H1 (cell line): ENCODE measurements at regions not wholly inside any gene's neighbourhood (a gene's known extent, or its start where the extent isn't known, plus 50 kb on each side); places are given as distances from the start of the nearest gene placed in this dataset.

Experiments
- SIX5 ChIP-seq: IDR thresholded peaks from 2 replicates; pipeline ENCODE4 v1.6.1; 2011; ENCODE audit warnings: mild to moderate bottlenecking, low read depth, low read length
- TF ChIP-seq, protein P1 (sequence below): fragments of 300-600 bp; sonication (generic); IDR thresholded peaks from 2 replicates; pipeline ENCODE4 v1.7.1; 2012; ENCODE audit warnings: low read length, moderate library complexity, mild to moderate bottlenecking, inconsistent platforms; ENCODE audit not compliant: insufficient replicate concordance

DNA sequence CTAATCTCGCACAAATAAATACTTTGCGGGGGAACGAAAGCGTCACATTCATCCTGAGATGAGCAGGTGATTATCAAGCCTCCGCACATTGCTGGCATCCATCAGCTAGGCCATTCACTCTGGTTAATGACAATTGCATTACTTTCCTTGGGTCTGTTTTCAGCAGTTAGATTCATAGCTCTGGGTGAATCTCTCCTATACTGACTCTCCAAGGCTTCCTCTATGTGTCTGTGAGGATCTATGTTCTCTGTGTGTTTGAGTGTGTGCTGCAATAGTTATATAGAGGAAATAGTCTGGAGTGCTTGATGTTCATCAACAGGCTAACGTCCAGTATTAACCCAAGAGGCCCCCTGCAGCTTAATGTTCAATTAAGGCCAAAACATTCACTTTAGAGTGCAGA lies 133.0 kb upstream of the CTTNBP2NL start (continued):
- TF ChIP-seq, protein P1, sequence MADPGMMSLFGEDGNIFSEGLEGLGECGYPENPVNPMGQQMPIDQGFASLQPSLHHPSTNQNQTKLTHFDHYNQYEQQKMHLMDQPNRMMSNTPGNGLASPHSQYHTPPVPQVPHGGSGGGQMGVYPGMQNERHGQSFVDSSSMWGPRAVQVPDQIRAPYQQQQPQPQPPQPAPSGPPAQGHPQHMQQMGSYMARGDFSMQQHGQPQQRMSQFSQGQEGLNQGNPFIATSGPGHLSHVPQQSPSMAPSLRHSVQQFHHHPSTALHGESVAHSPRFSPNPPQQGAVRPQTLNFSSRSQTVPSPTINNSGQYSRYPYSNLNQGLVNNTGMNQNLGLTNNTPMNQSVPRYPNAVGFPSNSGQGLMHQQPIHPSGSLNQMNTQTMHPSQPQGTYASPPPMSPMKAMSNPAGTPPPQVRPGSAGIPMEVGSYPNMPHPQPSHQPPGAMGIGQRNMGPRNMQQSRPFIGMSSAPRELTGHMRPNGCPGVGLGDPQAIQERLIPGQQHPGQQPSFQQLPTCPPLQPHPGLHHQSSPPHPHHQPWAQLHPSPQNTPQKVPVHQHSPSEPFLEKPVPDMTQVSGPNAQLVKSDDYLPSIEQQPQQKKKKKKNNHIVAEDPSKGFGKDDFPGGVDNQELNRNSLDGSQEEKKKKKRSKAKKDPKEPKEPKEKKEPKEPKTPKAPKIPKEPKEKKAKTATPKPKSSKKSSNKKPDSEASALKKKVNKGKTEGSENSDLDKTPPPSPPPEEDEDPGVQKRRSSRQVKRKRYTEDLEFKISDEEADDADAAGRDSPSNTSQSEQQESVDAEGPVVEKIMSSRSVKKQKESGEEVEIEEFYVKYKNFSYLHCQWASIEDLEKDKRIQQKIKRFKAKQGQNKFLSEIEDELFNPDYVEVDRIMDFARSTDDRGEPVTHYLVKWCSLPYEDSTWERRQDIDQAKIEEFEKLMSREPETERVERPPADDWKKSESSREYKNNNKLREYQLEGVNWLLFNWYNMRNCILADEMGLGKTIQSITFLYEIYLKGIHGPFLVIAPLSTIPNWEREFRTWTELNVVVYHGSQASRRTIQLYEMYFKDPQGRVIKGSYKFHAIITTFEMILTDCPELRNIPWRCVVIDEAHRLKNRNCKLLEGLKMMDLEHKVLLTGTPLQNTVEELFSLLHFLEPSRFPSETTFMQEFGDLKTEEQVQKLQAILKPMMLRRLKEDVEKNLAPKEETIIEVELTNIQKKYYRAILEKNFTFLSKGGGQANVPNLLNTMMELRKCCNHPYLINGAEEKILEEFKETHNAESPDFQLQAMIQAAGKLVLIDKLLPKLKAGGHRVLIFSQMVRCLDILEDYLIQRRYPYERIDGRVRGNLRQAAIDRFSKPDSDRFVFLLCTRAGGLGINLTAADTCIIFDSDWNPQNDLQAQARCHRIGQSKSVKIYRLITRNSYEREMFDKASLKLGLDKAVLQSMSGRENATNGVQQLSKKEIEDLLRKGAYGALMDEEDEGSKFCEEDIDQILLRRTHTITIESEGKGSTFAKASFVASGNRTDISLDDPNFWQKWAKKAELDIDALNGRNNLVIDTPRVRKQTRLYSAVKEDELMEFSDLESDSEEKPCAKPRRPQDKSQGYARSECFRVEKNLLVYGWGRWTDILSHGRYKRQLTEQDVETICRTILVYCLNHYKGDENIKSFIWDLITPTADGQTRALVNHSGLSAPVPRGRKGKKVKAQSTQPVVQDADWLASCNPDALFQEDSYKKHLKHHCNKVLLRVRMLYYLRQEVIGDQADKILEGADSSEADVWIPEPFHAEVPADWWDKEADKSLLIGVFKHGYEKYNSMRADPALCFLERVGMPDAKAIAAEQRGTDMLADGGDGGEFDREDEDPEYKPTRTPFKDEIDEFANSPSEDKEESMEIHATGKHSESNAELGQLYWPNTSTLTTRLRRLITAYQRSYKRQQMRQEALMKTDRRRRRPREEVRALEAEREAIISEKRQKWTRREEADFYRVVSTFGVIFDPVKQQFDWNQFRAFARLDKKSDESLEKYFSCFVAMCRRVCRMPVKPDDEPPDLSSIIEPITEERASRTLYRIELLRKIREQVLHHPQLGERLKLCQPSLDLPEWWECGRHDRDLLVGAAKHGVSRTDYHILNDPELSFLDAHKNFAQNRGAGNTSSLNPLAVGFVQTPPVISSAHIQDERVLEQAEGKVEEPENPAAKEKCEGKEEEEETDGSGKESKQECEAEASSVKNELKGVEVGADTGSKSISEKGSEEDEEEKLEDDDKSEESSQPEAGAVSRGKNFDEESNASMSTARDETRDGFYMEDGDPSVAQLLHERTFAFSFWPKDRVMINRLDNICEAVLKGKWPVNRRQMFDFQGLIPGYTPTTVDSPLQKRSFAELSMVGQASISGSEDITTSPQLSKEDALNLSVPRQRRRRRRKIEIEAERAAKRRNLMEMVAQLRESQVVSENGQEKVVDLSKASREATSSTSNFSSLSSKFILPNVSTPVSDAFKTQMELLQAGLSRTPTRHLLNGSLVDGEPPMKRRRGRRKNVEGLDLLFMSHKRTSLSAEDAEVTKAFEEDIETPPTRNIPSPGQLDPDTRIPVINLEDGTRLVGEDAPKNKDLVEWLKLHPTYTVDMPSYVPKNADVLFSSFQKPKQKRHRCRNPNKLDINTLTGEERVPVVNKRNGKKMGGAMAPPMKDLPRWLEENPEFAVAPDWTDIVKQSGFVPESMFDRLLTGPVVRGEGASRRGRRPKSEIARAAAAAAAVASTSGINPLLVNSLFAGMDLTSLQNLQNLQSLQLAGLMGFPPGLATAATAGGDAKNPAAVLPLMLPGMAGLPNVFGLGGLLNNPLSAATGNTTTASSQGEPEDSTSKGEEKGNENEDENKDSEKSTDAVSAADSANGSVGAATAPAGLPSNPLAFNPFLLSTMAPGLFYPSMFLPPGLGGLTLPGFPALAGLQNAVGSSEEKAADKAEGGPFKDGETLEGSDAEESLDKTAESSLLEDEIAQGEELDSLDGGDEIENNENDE, result no peak
- TF ChIP-seq SIX5, result no peak
